ENCODE measurements at regions not wholly inside any gene's neighbourhood (a gene's known extent, or its start where the extent isn't known, plus 50 kb on each side); places are given as distances from the start of the nearest gene placed in this dataset.

GRCh38 chr17:79177877-79178276 lies 103.3 kb downstream of the ENGASE start:
- Histone ChIP-seq H3K9me3 (ENCODE audit: low read length) (no peaks in the 10 kb centered on the region), H2AFZ (ENCODE audit: low read depth, low read length) (no peak overlapping the region), H3K36me3 (ENCODE audit: insufficient read depth, low read length) (no peaks in the 10 kb centered on the region), H3K4me1 (ENCODE audit: insufficient read depth, low read length) (no peaks in the 10 kb centered on the region), H3K4me3 (ENCODE audit: low read length) (no peak overlapping the region), H3K27me3 (ENCODE audit: insufficient read depth, low read length) (peaks cover 61% of the 10 kb centered on the region)

- no peaks in the 10 kb centered on the region for H3K36me3 ChIP-seq (ENCODE audit: insufficient read depth, low read length)
- no peak overlapping the region for H2AFZ ChIP-seq (ENCODE audit: low read depth, low read length)
- H3K4me1 ChIP-seq (ENCODE audit: insufficient read depth, low read length) = no peaks in the 10 kb centered on the region
- no peaks in the 10 kb centered on the region for H3K9me3 ChIP-seq (ENCODE audit: low read length)
- no peak overlapping the region for H3K4me3 ChIP-seq (ENCODE audit: low read length)
- H3K27me3 ChIP-seq (ENCODE audit: insufficient read depth, low read length) = peaks cover 60% of the 10 kb centered on the region
Measured at GRCh38 chr17:79176792-79177601, 102.4 kb downstream of the ENGASE start.

- H3K4me3 ChIP-seq (ENCODE audit: low read length) = no peak overlapping the region
- no peaks in the 10 kb centered on the region for H3K4me1 ChIP-seq (ENCODE audit: insufficient read depth, low read length)
- peaks cover 50% of the 10 kb centered on the region for H3K27me3 ChIP-seq (ENCODE audit: insufficient read depth, low read length)
- H2AFZ ChIP-seq (ENCODE audit: low read depth, low read length) = no peak overlapping the region
- no peaks in the 10 kb centered on the region for H3K36me3 ChIP-seq (ENCODE audit: insufficient read depth, low read length)
- H3K9me3 ChIP-seq (ENCODE audit: low read length) = no peaks in the 10 kb centered on the region
Measured at GRCh38 chr17:79174905-79175856, 100.6 kb downstream of the ENGASE start.

- no peaks in the 10 kb centered on the region for H3K4me1 ChIP-seq (ENCODE audit: insufficient read depth, low read length)
- no peak overlapping the region for H2AFZ ChIP-seq (ENCODE audit: low read depth, low read length)
- no peaks in the 10 kb centered on the region for H3K9me3 ChIP-seq (ENCODE audit: low read length)
- H3K27me3 ChIP-seq (ENCODE audit: insufficient read depth, low read length) = peaks cover 56% of the 10 kb centered on the region
- H3K4me3 ChIP-seq (ENCODE audit: low read length) = no peak overlapping the region
- H3K36me3 ChIP-seq (ENCODE audit: insufficient read depth, low read length) = no peaks in the 10 kb centered on the region
Measured at GRCh38 chr17:79174193-79174765, 99.7 kb downstream of the ENGASE start.

GRCh38 chr17:79171188-79171587 lies 96.6 kb downstream of the ENGASE start:
- no peaks in the 10 kb centered on the region for H3K4me1 ChIP-seq (ENCODE audit: insufficient read depth, low read length)
- no peaks in the 10 kb centered on the region for H3K9me3 ChIP-seq (ENCODE audit: low read length)
- no peaks in the 10 kb centered on the region for H3K36me3 ChIP-seq (ENCODE audit: insufficient read depth, low read length)
- H3K4me3 ChIP-seq (ENCODE audit: low read length) = no peak overlapping the region
- no peak overlapping the region for H2AFZ ChIP-seq (ENCODE audit: low read depth, low read length)
- H3K27me3 ChIP-seq (ENCODE audit: insufficient read depth, low read length) = peaks cover 50% of the 10 kb centered on the region

- H2AFZ ChIP-seq (ENCODE audit: low read depth, low read length) = no peak overlapping the region
- no peaks in the 10 kb centered on the region for H3K9me3 ChIP-seq (ENCODE audit: low read length)
- H3K4me3 ChIP-seq (ENCODE audit: low read length) = no peak overlapping the region
- no peaks in the 10 kb centered on the region for H3K4me1 ChIP-seq (ENCODE audit: insufficient read depth, low read length)
- no peaks in the 10 kb centered on the region for H3K36me3 ChIP-seq (ENCODE audit: insufficient read depth, low read length)
- H3K27me3 ChIP-seq (ENCODE audit: insufficient read depth, low read length) = peaks cover 53% of the 10 kb centered on the region
Measured at GRCh38 chr17:79169861-79170260, 95.2 kb downstream of the ENGASE start.

- Histone ChIP-seq H3K27me3 (ENCODE audit: insufficient read depth, low read length) (peaks cover 57% of the 10 kb centered on the region), H3K36me3 (ENCODE audit: insufficient read depth, low read length) (no peaks in the 10 kb centered on the region), H3K4me3 (ENCODE audit: low read length) (no peak overlapping the region), H3K9me3 (ENCODE audit: low read length) (no peaks in the 10 kb centered on the region), H2AFZ (ENCODE audit: low read depth, low read length) (no peak overlapping the region), H3K4me1 (ENCODE audit: insufficient read depth, low read length) (no peaks in the 10 kb centered on the region)
Measured at GRCh38 chr17:79169366-79169765, 94.7 kb downstream of the ENGASE start.

GRCh38 chr17:79168486-79169055 lies 93.9 kb downstream of the ENGASE start:
- H3K9me3 ChIP-seq (ENCODE audit: low read length) = no peaks in the 10 kb centered on the region
- H3K4me3 ChIP-seq (ENCODE audit: low read length) = no peak overlapping the region
- peaks cover 65% of the 10 kb centered on the region for H3K27me3 ChIP-seq (ENCODE audit: insufficient read depth, low read length)
- H3K36me3 ChIP-seq (ENCODE audit: insufficient read depth, low read length) = no peaks in the 10 kb centered on the region
- H3K4me1 ChIP-seq (ENCODE audit: insufficient read depth, low read length) = no peaks in the 10 kb centered on the region
- no peak overlapping the region for H2AFZ ChIP-seq (ENCODE audit: low read depth, low read length)

GRCh38 chr17:79167486-79167885 lies 92.9 kb downstream of the ENGASE start:
- no peak overlapping the region for H2AFZ ChIP-seq (ENCODE audit: low read depth, low read length)
- peaks cover 69% of the 10 kb centered on the region for H3K27me3 ChIP-seq (ENCODE audit: insufficient read depth, low read length)
- no peaks in the 10 kb centered on the region for H3K4me1 ChIP-seq (ENCODE audit: insufficient read depth, low read length)
- no peaks in the 10 kb centered on the region for H3K9me3 ChIP-seq (ENCODE audit: low read length)
- no peaks in the 10 kb centered on the region for H3K36me3 ChIP-seq (ENCODE audit: insufficient read depth, low read length)
- H3K4me3 ChIP-seq (ENCODE audit: low read length) = no peak overlapping the region

GRCh38 chr17:79165756-79166473 lies 91.3 kb downstream of the ENGASE start:
- no peak overlapping the region for H3K4me3 ChIP-seq (ENCODE audit: low read length)
- no peaks in the 10 kb centered on the region for H3K4me1 ChIP-seq (ENCODE audit: insufficient read depth, low read length)
- H3K36me3 ChIP-seq (ENCODE audit: insufficient read depth, low read length) = no peaks in the 10 kb centered on the region
- no peaks in the 10 kb centered on the region for H3K9me3 ChIP-seq (ENCODE audit: low read length)
- H3K27me3 ChIP-seq (ENCODE audit: insufficient read depth, low read length) = peaks cover 64% of the 10 kb centered on the region
- H2AFZ ChIP-seq (ENCODE audit: low read depth, low read length) = no peak overlapping the region

- no peaks in the 10 kb centered on the region for H3K9me3 ChIP-seq (ENCODE audit: low read length)
- no peaks in the 10 kb centered on the region for H3K4me1 ChIP-seq (ENCODE audit: insufficient read depth, low read length)
- H3K36me3 ChIP-seq (ENCODE audit: insufficient read depth, low read length) = no peaks in the 10 kb centered on the region
- no peak overlapping the region for H2AFZ ChIP-seq (ENCODE audit: low read depth, low read length)
- peaks cover 58% of the 10 kb centered on the region for H3K27me3 ChIP-seq (ENCODE audit: insufficient read depth, low read length)
- no peak overlapping the region for H3K4me3 ChIP-seq (ENCODE audit: low read length)
Measured at GRCh38 chr17:79164913-79165695, 90.5 kb downstream of the ENGASE start.

GRCh38 chr17:79164408-79164807 lies 89.8 kb downstream of the ENGASE start:
- no peak overlapping the region for H3K4me3 ChIP-seq (ENCODE audit: low read length)
- H3K4me1 ChIP-seq (ENCODE audit: insufficient read depth, low read length) = no peaks in the 10 kb centered on the region
- peaks cover 54% of the 10 kb centered on the region for H3K27me3 ChIP-seq (ENCODE audit: insufficient read depth, low read length)
- H2AFZ ChIP-seq (ENCODE audit: low read depth, low read length) = no peak overlapping the region
- no peaks in the 10 kb centered on the region for H3K9me3 ChIP-seq (ENCODE audit: low read length)
- H3K36me3 ChIP-seq (ENCODE audit: insufficient read depth, low read length) = no peaks in the 10 kb centered on the region
